Activated CD4-positive, alpha-beta T cell treated with anti-CD3 and anti-CD28 coated beads, Interleukin-2, amount 50 U/mL, for 1 hour (primary cell): ENCODE measurements at regions not wholly inside any gene's neighbourhood (a gene's known extent, or its start where the extent isn't known, plus 50 kb on each side); places are given as distances from the start of the nearest gene placed in this dataset.
"Not testable (repeated sequence)": the region's sequence is repeated elsewhere in the genome, so short reads cannot be mapped to it uniquely, and the experiment has no call there.

Source experiments
- DNase-seq: peaks from one replicate; pipeline ENCODE4 v3.0.0-alpha.2; 2020

- no peak for DNase-seq
These were observed 170.4 kb upstream of the MAST4 start for GRCh38 chr5:66425842-66426241.

GRCh38 chr5:66426259-66427138, 169.7 kb upstream of the MAST4 start:
- DNase-seq, result no peak

DNA sequence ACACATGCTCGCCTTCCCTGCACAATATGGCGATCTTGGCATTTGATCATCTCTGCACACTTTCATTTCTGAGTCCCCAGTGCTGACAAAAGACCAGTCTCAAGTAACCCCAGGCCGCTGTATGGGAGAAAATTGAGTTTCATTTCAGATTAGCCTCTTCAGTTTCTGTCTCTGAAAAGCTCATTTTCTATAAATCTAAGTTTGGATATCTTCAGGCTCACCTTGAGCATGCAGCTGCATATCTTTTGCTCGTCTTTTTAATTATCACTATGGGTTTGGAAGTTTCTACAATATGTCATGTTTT, 169.1 kb upstream of the MAST4 start:
- DNase-seq, result no peak

DNA sequence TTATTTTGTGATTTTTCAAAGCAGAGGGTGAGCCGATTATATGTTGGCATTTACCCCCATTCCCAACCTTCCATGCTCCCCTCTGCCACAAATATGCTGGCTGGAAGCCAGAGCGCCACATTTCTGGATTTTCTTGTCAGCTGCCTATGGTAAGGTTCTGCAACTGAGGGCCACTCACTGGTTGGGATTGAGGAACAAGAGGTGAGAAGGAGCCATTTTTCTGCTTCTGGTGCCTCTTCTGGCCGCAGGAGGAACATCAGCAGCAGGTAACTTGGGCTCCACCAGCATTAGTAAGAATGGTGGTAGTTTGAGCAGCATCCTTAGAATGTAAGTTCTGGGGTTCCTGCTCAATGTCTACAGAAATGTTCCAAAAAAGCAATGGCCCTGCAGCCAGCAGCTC, 159.5 kb upstream of the MAST4 start:
- DNase-seq, result no peak

DNA sequence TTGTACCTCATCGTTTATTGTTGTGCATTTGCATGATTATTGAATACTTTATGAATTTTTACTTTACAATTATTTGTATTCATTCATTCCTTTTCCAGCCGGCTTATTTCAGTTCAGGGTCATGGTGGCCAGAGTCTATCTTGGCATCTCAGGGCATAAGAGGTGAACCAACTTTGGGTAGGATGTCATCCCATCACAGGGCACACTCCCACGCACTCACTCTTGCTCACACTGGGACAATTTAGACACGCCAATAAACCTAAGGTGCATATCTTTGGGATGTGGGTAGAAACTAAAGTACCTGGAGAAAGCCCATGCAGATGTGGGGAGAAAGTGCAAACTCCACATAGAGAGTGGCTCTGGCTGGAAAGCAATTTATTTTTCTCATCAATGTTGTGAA, 158.1 kb upstream of the MAST4 start:
- DNase-seq, result no peak

GRCh38 chr5:66438696-66439095, 157.5 kb upstream of the MAST4 start:
- no peak for DNase-seq

DNA sequence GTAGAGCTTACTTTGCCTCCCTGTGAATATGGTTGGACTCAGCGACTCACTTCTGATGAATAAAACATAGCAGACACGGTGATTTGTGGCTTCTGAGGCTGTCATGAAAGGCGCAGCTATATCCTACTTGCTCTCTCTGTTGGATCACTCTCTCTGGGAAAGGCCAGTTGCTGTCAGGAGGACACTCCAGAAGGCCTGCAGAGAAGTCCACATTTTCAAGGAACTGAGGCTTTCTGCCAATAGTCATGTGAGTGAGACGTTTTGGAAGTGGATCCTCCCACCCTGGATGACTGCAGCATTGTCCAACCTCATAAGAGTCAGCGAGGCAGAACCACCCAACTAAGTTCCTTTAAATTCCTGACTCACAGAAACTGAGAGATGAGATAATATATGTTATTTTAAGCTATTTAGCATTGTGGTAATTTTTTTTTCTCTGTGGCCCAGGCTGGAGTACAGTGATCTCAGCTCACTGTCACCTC, 156.0 kb upstream of the MAST4 start:
- DNase-seq, result no peak

DNA sequence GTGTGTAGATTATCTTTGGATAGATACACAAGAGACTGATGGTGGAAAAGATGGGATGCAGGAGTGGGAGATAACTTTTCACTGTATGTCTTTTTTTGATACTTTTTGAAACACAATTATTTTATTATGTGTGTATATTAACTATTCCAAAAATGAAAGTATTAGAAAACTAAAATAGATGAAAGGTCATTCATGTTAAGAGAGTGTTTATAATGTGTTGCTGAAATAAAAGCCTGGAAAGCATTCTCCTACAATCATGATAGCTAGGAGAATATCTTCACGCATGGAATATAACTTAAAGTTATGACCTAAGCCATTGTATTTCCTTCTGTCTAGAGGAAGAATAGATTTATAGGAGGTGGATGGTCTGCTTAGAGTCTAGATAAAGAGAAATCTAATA, 154.8 kb upstream of the MAST4 start:
- no peak for DNase-seq

- no peak for DNase-seq
These were observed 153.2 kb upstream of the MAST4 start for GRCh38 chr5:66442951-66443445.

- no peak for DNase-seq
These were observed 152.6 kb upstream of the MAST4 start for GRCh38 chr5:66443462-66444130.

DNA sequence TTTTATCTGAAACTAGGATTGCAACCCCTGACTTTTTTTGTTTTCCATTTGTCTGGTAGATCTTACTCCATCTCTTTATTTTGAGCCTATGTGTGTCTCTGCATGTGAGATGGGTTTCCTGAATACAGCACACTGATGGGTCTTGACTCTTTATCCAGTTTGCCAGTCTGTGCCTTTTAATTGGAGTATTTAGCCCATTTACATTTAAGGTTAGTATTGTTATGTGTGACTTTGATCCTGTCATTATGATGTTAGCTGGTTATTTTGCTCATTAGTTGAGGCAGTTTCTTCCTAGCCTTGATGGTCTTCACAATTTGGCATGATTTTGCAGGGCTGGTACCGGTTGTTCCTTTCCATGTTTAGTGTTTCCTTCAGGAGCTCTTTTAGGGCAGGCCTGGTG, 148.1 kb upstream of the MAST4 start:
- DNase-seq, result not testable (repeated sequence)

DNA sequence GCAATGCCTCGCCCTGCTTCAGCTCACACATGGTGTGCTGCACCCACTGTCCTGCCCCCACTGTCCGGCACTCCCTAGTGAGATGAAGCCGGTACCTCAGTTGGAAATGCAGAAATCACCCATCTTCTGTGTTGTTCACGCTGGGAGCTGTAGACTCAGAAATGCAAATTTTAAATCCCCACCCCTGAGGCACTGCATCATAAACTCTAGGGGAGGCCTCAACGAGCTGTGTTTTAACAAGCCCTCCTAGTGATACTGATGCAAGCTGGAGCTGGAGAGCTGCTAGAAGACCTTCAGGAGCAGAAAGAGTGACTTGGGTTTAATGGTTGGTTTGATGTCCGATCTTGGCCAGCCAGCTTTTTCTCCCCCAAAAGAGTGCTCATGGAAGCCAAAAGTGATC, 146.0 kb upstream of the MAST4 start:
- no peak for DNase-seq

DNA sequence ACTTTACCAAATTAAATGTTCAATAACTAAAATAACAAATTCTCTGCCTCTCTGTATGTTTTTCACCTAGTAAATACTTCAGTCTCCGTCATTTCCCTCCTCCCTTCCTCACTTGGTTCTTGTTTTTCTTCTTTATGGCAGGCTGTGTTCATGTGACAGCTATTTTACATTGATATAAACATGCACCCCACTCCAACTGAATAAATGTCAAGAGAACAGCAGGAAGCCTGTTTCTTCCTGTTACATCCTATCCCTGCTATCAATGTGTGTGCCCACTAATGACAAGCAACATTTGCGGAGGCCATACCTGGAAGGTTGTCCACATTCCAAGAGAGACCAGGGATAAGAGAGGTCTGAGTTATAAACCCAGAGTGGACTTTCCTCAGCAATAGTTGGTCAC, 145.2 kb upstream of the MAST4 start:
- no peak for DNase-seq

- DNase-seq, result no peak
These were observed 144.1 kb upstream of the MAST4 start for GRCh38 chr5:66452109-66452508.

GRCh38 chr5:66454186-66455078, 141.8 kb upstream of the MAST4 start:
- no peak for DNase-seq

- no peak for DNase-seq
These were observed 136.5 kb upstream of the MAST4 start for GRCh38 chr5:66459728-66460127.

- DNase-seq, result no peak
These were observed 128.6 kb upstream of the MAST4 start for GRCh38 chr5:66467564-66467963.

- no peak for DNase-seq
These were observed 126.5 kb upstream of the MAST4 start for GRCh38 chr5:66469684-66470083.

DNA sequence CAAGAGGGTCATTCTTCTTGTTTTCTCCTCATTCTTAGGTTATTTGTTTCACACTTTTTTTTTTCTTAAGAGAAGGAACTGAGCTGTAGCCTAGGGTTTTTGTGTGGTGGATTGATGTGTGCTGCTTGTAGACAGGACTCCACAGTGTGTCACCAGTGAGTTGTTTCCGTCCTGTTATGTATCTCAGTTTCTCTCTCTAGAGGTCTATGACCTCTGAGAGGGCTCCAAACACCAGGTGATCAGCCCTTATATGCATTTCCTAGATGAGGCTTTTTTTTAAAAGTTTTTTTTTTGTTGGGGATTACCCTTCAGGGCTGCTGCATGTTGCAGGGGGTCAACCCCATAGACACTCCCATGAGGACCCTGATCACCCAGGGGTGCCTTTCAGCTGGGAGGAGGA, 124.2 kb upstream of the MAST4 start:
- DNase-seq, result no peak

GRCh38 chr5:66475731-66476130, 120.5 kb upstream of the MAST4 start:
- no peak for DNase-seq

DNA sequence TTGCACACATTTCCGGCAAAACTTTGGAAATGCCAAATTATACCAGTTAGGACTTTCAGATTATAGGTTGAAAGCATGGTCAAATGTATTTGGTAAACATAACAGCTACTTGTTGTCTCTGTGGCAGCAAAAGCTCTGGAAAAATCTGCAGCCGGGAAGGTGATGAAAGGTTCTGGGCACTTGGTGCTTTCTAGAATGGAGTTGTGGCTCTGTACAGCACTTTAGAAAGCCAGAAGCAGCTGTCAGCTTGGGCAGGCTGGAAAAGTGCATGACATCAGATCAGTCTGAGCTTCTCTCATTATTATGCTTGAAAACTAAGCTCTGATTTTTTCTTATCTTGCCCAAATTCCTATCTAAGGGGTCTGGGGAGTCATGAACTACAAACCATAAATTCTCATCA, 118.6 kb upstream of the MAST4 start:
- no peak for DNase-seq

GRCh38 chr5:66494437-66494836, 101.8 kb upstream of the MAST4 start:
- DNase-seq, result no peak

DNA sequence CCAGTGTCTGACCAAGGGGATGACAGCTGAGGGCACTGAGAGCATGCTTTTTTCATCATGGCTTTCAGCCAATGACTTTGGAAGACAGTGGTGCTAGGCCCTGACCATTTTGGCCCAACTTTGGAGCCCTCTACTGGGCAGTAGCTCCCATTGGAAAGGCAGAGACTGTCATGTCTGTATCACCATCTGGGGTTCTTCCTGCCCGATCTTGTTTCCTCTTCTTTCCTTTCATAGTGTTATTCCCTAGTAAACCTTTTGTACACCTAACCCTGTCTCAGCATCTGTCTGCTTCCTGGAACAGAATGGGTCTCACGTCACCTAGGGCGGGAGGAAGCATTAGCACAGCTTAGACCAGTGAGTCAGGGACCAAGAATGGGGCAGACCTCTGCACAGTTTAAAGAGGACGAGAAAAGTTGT, 97.4 kb upstream of the MAST4 start:
- no peak for DNase-seq
